IPS-15b (cell line): ENCODE measurements at regions not wholly inside any gene's neighbourhood (a gene's known extent, or its start where the extent isn't known, plus 50 kb on each side); places are given as distances from the start of the nearest gene placed in this dataset.

Experiments
- H3K27me3 ChIP-seq: one replicate; pipeline ENCODE4 v1.6.1; 2013; ENCODE audit warnings: low read length; ENCODE audit not compliant: control insufficient read depth, insufficient read depth
- H3K36me3 ChIP-seq: one replicate; pipeline ENCODE4 v1.6.1; 2013; ENCODE audit warnings: low read length; ENCODE audit not compliant: control insufficient read depth, insufficient read depth
- H3K4me1 ChIP-seq: one replicate; pipeline ENCODE4 v1.6.1; 2013; ENCODE audit warnings: mild to moderate bottlenecking, low read length; ENCODE audit not compliant: control insufficient read depth, insufficient read depth
- H3K4me3 ChIP-seq: one replicate; pipeline ENCODE4 v1.5.1; 2013; ENCODE audit warnings: low read depth, low read length
- H3K9ac ChIP-seq: one replicate; pipeline ENCODE4 v1.6.1; 2013; ENCODE audit warnings: low read depth, mild to moderate bottlenecking, low read length
- H3K9me3 ChIP-seq: one replicate; pipeline ENCODE4 v1.6.1; 2013; ENCODE audit warnings: mild to moderate bottlenecking, low read length; ENCODE audit not compliant: control insufficient read depth, insufficient read depth

DNA sequence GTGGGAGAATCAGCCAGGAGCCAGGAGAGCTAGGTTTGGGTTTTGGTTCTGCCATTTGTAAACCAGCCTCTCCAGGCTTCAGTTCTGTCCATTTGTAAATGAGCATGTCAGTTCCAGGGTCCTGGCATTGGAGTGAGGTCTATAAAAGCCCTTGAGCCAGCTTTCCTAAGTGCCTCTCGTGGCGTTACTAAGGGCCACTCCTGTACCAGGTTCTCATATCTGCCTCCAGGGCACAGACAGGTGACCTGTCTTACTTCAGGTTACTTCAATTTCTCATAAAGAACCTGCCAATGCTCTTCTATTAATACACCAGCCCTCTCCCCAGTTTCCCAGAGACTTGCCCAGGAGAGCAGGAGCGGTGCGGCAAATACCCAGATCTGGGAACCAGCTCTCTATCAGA, 101.9 kb downstream of the VEGFA start:
- Histone ChIP-seq H3K4me3 (no peak overlapping the region), H3K4me1 (peaks cover 3% of the 10 kb centered on the region), H3K36me3 (no peaks in the 10 kb centered on the region), H3K9ac (no peak overlapping the region), H3K9me3 (no peaks in the 10 kb centered on the region), H3K27me3 (no peaks in the 10 kb centered on the region)

DNA sequence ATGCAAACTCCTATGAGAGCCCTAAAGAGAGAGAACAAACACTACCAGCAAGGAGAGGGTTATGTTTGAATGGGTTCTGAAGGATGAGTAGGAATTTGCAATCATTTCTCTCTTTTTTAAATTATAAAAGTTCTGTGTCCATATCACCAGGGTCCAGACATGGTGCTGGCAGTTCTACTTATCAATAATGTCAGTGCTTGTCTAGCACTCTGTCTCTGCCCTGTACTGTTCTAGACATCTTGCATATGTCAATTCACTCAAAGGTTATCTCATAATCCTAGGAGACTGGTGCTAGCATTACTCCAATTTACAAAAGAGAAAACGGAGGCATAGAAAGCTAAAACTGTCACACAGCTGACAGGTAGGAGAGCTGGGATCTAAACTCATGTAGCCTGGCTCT, 101.3 kb downstream of the VEGFA start:
- Histone ChIP-seq H3K9ac (no peak overlapping the region), H3K27me3 (no peaks in the 10 kb centered on the region), H3K9me3 (no peaks in the 10 kb centered on the region), H3K36me3 (no peaks in the 10 kb centered on the region), H3K4me1 (peaks cover 3% of the 10 kb centered on the region), H3K4me3 (no peak overlapping the region)

DNA sequence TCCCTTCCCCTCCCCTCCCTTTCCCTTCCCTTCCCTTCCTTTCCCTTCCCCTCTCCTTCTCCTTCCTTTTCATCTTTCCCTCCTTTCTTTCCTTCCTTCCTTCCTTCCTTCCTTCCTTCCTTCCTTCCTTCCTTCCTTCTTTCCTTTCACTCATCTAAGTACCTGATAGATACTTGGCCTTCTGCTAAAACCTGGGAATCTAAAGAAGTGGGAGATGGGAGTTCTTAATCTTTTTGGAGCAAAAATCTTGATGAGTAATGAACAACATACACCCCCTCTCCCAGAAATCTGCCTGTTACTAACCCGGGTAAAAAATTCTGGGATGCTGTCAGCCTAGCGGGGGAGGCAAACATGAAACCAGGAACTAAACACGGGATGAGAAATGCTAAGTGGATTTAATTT, 100.7 kb downstream of the VEGFA start:
- Histone ChIP-seq H3K4me3 (no peak overlapping the region), H3K9me3 (no peaks in the 10 kb centered on the region), H3K36me3 (no peaks in the 10 kb centered on the region), H3K27me3 (no peaks in the 10 kb centered on the region), H3K9ac (no peak overlapping the region), H3K4me1 (peaks cover 3% of the 10 kb centered on the region)

DNA sequence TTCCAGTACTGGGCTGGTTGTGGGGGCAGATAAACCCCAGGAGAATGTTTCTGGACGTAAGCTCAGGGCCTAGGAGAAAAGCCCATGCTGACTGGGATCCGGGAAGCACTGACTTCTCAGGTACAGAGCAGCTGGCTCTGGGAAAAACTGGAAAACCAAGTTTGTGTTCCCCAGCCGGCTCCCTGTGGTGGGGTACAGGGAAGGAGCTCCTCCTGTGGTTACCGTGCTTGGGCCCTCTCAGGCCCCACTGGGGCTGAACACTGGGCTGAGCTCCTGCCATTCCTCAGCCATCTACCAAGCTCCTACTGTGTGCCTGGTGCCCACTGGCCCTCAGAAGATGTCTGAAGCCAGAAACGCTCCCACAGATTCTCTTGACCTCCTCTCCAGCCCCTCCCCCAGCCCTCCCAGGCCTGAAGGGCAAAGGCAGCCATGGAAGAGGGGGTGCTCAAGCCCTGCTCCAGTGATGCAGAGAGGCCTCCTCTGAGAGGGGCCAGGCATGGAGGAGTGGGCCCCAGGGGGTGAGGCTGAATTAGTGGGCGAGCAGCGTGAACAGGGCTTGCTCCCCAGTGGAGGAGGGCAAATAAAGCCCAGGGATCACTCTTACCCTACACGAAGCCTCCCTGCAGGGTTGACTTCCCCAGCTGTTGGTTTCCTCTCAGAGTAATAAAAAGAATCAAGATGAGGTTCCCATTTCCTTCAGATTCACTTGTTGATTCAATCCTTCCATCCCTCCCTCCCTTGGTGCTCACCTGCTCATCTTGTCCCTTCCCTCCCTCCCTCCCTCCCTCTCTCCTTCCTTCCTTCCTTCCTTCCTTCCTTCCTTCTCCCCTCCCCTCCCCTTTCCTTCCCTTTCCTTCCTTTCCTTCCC, 100.0 kb downstream of the VEGFA start:
- no peak overlapping the region for H3K4me3 ChIP-seq

DNA sequence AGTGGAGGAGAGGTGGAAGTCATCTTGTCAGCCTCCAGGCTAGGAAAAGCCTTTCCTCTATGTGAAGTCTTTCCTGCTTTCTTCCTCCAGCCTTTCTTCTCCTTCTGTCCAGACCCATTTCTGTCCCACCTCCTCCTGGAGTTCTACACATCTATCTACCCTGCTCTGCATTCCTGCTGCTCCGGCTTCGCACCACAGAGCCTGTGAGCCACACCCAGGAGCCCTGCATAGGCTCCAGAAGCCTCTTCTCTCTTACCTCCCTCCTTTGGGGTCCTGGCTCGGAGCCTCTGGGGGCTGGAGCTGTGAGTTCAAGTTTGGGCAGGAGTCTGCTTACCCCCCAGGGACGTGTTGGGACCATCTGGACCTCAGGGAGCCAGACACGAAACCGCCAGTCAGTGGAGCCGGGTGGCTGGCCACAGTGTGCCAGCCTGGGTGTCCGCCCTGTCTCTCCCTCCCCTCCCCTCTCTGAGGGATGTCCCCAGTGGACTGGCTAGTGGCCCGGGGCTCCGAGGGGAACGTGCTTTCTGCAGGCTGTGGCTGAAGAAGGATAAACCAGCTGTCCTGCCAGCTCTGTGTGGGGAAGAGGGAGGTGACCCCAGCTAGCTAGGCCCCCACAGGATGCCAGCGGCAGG, 99.2 kb downstream of the VEGFA start:
- Histone ChIP-seq H3K9ac (no peak overlapping the region), H3K4me1 (peaks cover 9% of the 10 kb centered on the region), H3K36me3 (no peaks in the 10 kb centered on the region), H3K4me3 (no peak overlapping the region), H3K27me3 (no peaks in the 10 kb centered on the region), H3K9me3 (no peaks in the 10 kb centered on the region)

More for the DNA sequence above, 100.0 kb downstream of the VEGFA start:
- H3K36me3 ChIP-seq = no peaks in the 10 kb centered on the region
- H3K27me3 ChIP-seq = no peaks in the 10 kb centered on the region
- H3K9ac ChIP-seq = no peak overlapping the region
- H3K9me3 ChIP-seq = no peaks in the 10 kb centered on the region
- H3K4me1 ChIP-seq = peaks cover 3% of the 10 kb centered on the region

DNA sequence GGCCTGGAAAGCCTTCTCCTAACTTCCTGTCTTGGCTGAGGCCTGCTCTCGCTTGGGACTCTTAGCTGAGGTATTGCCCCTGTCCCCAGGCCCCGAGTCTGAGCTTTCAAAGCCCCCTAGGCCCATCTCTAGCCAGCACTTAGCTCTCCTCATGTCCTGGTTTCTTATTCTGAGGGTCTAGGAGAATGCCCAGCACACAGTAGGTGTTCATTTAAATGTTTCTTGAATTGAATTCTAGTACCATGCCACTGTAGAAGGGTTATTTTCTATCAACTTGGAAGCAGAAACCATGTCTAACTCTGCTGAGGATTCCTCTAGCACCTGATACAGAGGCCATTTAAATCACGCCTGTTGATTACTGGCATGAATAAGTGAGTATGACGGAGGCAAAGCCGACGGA, 98.5 kb downstream of the VEGFA start:
- no peak overlapping the region for H3K9ac ChIP-seq
- peaks cover 9% of the 10 kb centered on the region for H3K4me1 ChIP-seq
- no peaks in the 10 kb centered on the region for H3K27me3 ChIP-seq
- H3K36me3 ChIP-seq = no peaks in the 10 kb centered on the region
- no peak overlapping the region for H3K4me3 ChIP-seq
- no peaks in the 10 kb centered on the region for H3K9me3 ChIP-seq

DNA sequence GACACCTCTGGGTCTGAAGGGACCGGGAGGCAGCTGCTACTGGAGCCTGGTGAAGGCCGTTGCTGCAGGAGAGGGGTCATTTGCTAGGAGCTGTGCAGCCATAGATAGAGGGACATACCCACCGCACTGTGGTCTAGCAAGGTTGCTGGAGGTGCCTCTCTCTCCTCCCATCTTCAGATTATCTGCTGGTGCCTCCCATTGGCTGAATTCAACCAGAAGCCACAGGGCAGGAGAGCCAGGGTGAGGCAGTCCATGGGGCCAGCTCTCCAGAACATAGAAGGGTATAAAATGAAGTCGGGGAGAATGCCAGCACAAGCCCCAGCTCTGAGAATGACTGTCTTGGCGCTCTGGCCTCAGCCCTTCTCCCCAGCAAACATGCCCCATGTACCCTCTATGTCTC, 98.0 kb downstream of the VEGFA start:
- Histone ChIP-seq H3K36me3 (no peaks in the 10 kb centered on the region), H3K4me1 (peaks cover 9% of the 10 kb centered on the region), H3K4me3 (no peak overlapping the region), H3K9me3 (no peaks in the 10 kb centered on the region), H3K9ac (no peak overlapping the region), H3K27me3 (no peaks in the 10 kb centered on the region)

DNA sequence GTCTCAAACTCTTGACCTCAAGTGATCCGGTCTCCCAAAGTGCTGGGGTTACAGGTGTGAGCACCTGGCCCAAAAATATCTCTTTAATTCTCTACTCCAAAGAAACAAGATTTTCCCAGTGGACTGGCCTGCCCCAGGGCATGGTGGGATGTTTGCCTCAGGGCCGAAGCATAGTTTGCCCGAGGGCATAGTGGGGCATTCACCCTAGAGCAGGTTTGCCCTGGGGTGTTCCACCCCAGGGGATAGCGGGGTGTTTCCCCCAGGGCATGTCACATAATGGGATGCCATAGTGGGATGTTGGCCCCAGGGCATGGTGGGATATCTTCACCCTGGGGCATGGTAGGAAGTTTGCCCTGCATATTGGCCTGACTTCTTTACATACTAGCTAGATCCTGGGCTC, 97.2 kb downstream of the VEGFA start:
- no peaks in the 10 kb centered on the region for H3K36me3 ChIP-seq
- H3K27me3 ChIP-seq = no peaks in the 10 kb centered on the region
- H3K4me1 ChIP-seq = peaks cover 9% of the 10 kb centered on the region
- no peak overlapping the region for H3K9ac ChIP-seq
- H3K9me3 ChIP-seq = no peaks in the 10 kb centered on the region
- no peak overlapping the region for H3K4me3 ChIP-seq

DNA sequence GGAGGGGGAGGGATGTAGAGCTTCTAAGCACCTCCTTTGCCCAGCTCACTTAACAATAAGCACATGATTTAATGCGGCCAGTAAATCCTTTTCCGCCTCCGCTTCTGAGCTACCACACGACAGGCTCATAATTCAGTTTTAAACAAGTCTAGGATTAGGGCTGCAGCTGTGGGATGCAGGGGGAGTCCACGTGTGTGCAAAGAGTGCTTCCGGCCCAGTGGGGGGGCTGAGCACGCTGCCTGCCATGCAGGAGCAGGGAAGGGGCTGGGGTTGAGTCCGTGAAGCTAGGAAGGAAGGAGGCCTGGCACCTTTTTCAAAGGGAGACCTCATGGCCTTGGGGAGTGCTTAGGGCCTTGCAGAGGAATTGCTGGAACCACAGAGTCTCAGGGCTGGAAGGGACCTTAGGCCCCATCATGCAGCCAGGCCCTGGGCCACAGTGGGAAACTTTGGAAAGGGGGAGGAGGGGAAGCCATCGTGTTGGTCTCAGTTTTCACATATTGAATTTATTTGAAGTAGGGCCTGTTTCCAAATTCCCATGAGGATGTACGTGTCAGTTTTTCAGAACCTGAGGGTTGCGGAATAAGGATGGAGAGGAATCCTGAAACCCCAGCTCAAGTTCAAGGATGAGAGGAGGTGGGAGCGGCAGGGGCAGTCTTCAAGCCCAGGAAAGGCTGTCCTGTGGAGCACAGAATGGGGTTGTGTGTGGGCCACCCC, 96.1 kb downstream of the VEGFA start:
- Histone ChIP-seq H3K4me1 (peaks cover 9% of the 10 kb centered on the region), H3K36me3 (no peaks in the 10 kb centered on the region), H3K4me3 (no peak overlapping the region)

DNA sequence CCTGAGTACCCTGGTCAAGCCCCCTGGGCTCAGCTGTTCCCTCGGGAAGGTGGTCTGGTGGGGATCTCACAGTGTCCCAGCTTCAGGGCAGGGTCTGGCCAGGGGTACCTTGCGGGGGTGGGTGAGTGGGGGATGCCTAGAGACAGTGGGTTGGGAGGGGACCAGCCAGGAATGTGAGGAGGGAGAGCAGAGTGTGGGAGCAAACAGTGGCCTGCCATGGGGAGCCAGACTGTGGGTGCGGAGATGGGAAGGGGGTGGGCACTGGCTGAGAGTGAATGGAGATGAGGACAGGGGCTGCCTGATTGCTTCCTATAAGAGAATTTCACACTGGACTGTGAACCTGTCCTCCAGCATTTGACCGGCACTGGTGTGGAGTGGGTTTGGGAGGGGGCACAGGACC, 95.1 kb downstream of the VEGFA start:
- no peaks in the 10 kb centered on the region for H3K36me3 ChIP-seq
- no peak overlapping the region for H3K4me3 ChIP-seq
- H3K27me3 ChIP-seq = no peaks in the 10 kb centered on the region
- no peak overlapping the region for H3K9ac ChIP-seq
- no peaks in the 10 kb centered on the region for H3K9me3 ChIP-seq
- H3K4me1 ChIP-seq = peaks cover 9% of the 10 kb centered on the region

More for the DNA sequence above, 96.1 kb downstream of the VEGFA start:
- Histone ChIP-seq H3K27me3 (no peaks in the 10 kb centered on the region), H3K9me3 (no peaks in the 10 kb centered on the region), H3K9ac (no peak overlapping the region)

DNA sequence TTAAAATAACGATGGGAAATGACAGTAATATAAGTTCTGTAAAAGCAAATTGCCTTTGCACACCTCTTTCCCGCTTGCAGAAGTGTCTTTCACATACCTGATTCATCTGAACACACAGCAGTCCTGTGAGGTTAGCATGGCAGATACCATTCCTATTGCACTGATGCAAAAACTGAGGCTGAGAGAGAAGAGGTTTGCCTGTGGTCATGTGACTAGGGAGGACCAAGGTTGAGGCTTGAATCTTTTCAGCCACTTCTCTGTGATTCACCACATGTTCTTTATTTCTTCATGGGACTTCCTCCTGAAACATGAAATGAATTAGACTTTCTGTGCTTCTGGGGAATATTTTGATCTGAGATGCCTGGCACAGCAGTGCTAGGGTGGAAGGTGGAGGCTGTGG, 92.9 kb downstream of the VEGFA start:
- H3K4me1 ChIP-seq = peaks cover 7% of the 10 kb centered on the region
- H3K9ac ChIP-seq = no peak overlapping the region
- no peaks in the 10 kb centered on the region for H3K27me3 ChIP-seq
- H3K36me3 ChIP-seq = no peaks in the 10 kb centered on the region
- H3K4me3 ChIP-seq = no peak overlapping the region
- no peaks in the 10 kb centered on the region for H3K9me3 ChIP-seq
